H9 (cell line): ENCODE measurements at regions not wholly inside any gene's neighbourhood (a gene's known extent, or its start where the extent isn't known, plus 50 kb on each side); places are given as distances from the start of the nearest gene placed in this dataset.

Experiments used
- DNase-seq: peaks from one replicate; pipeline ENCODE4 v3.0.0-alpha.2; 2017
- H2AFZ ChIP-seq: one replicate; pipeline ENCODE4 v1.6.1; 2013; ENCODE audit warnings: mild to moderate bottlenecking, low read length, control low read depth, moderate library complexity
- H2AK5ac ChIP-seq: 2 replicates; pipeline ENCODE4 v1.6.1; 2013; ENCODE audit warnings: low read length, control low read depth, mixed read lengths; ENCODE audit not compliant: insufficient read length
- H2BK120ac ChIP-seq: one replicate; pipeline ENCODE4 v1.6.1; 2013; ENCODE audit warnings: low read depth, mild to moderate bottlenecking, low read length, control low read depth, inconsistent platforms; ENCODE audit not compliant: poor library complexity, severe bottlenecking
- H2BK12ac ChIP-seq: 2 replicates; pipeline ENCODE4 v1.6.1; 2013; ENCODE audit warnings: low read length, control low read depth, mixed read lengths, low read depth; ENCODE audit not compliant: insufficient read length
- H2BK15ac ChIP-seq: 2 replicates; pipeline ENCODE4 v1.6.1; 2013; ENCODE audit warnings: low read depth, low read length, control low read depth
- H2BK20ac ChIP-seq: one replicate; pipeline ENCODE4 v1.6.1; 2013; ENCODE audit warnings: low read depth, mild to moderate bottlenecking, low read length, control low read depth, inconsistent platforms; ENCODE audit not compliant: poor library complexity, severe bottlenecking
- H2BK5ac ChIP-seq: 2 replicates; pipeline ENCODE4 v1.6.1; 2013; ENCODE audit warnings: low read length, control low read depth, mixed read lengths; ENCODE audit not compliant: insufficient read length
- H3K14ac ChIP-seq: 2 replicates; pipeline ENCODE4 v1.6.1; 2013; ENCODE audit warnings: low read length, control low read depth; ENCODE audit not compliant: insufficient read depth
- H3K18ac ChIP-seq: 2 replicates; pipeline ENCODE4 v1.6.1; 2013; ENCODE audit warnings: low read depth, mild to moderate bottlenecking, mixed read lengths, low read length, control low read depth; ENCODE audit not compliant: insufficient read length
- H3K23ac ChIP-seq: 2 replicates; pipeline ENCODE4 v1.6.1; 2013; ENCODE audit warnings: low read length, control low read depth, mixed read lengths, low read depth; ENCODE audit not compliant: insufficient read length
- H3K23me2 ChIP-seq: 2 replicates; pipeline ENCODE4 v1.6.1; 2013; ENCODE audit warnings: low read depth, mild to moderate bottlenecking, mixed read lengths, low read length, control low read depth; ENCODE audit not compliant: insufficient read length, poor library complexity, severe bottlenecking
- H3K27ac ChIP-seq: 2 replicates; pipeline ENCODE4 v1.5.1; 2013; ENCODE audit warnings: low read length, control low read depth, mixed read lengths, low read depth; ENCODE audit not compliant: insufficient read length
- H3K27me3 ChIP-seq: 2 replicates; pipeline ENCODE4 v1.6.1; 2013; ENCODE audit warnings: low read length, control low read depth, inconsistent platforms; ENCODE audit not compliant: insufficient read depth
- H3K4ac ChIP-seq: 2 replicates; pipeline ENCODE4 v1.6.1; 2013; ENCODE audit warnings: low read depth, mild to moderate bottlenecking, control low read depth, inconsistent platforms, low read length, moderate library complexity
- H3K4me1 ChIP-seq: 2 replicates; pipeline ENCODE4 v1.6.1; 2013; ENCODE audit warnings: low read length, control low read depth, inconsistent platforms; ENCODE audit not compliant: insufficient read depth
- H3K4me2 ChIP-seq: 2 replicates; pipeline ENCODE4 v1.6.1; 2013; ENCODE audit warnings: low read length, control low read depth, mixed read lengths; ENCODE audit not compliant: insufficient read length, insufficient read depth
- H3K56ac ChIP-seq: 2 replicates; pipeline ENCODE4 v1.6.1; 2013; ENCODE audit warnings: low read depth, mild to moderate bottlenecking, mixed read lengths, low read length, control low read depth; ENCODE audit not compliant: insufficient read length
- H3K79me1 ChIP-seq: 2 replicates; pipeline ENCODE4 v1.6.1; 2013; ENCODE audit warnings: low read depth, mild to moderate bottlenecking, moderate library complexity, low read length, control low read depth, inconsistent platforms; ENCODE audit not compliant: insufficient read depth, poor library complexity, severe bottlenecking
- H3K79me2 ChIP-seq: 2 replicates; pipeline ENCODE4 v1.6.1; 2013; ENCODE audit warnings: low read length, control low read depth, inconsistent platforms; ENCODE audit not compliant: insufficient read depth
- H3K9ac ChIP-seq: 2 replicates; pipeline ENCODE4 v1.6.1; 2013; ENCODE audit warnings: low read length, control low read depth, mixed read lengths; ENCODE audit not compliant: insufficient read length; ENCODE audit errors: extremely low read depth
- H3K9me3 ChIP-seq: one replicate; pipeline ENCODE4 v1.6.1; 2013; ENCODE audit warnings: low read depth, low read length, inconsistent platforms; ENCODE audit not compliant: control insufficient read depth
- H3T11ph ChIP-seq: one replicate; pipeline ENCODE4 v1.6.1; 2013; ENCODE audit warnings: mild to moderate bottlenecking, low read length, control low read depth, inconsistent platforms
- H4K20me1 ChIP-seq: one replicate; pipeline ENCODE4 v1.6.1; 2013; ENCODE audit not compliant: control insufficient read depth, insufficient read length, insufficient read depth
- H4K5ac ChIP-seq: 2 replicates; pipeline ENCODE4 v1.6.1; 2013; ENCODE audit warnings: low read depth, mild to moderate bottlenecking, mixed read lengths, low read length, control low read depth; ENCODE audit not compliant: insufficient read length
- H4K8ac ChIP-seq: replicated peaks from 2 replicates; pipeline ENCODE4 v1.6.1; 2013; ENCODE audit warnings: low read length, control low read depth, mixed read lengths, low read depth; ENCODE audit not compliant: insufficient read length
- H4K91ac ChIP-seq: 2 replicates; pipeline ENCODE4 v1.6.1; 2013; ENCODE audit warnings: low read depth, mild to moderate bottlenecking, moderate library complexity, mixed read lengths, low read length, control low read depth; ENCODE audit not compliant: insufficient read length
- H3K27ac Mint-ChIP-seq, 3 experiments: 2 replicates in 2 of 3; 3 replicates in 1 of 3; pipeline ENCODE4 v1.8.0; 2020 to 2021; ENCODE audit warnings: mixed read lengths in 3 of 3, mild to moderate bottlenecking in 1 of 3, moderate library complexity in 1 of 3
- H3K27me3 Mint-ChIP-seq: 2 replicates; pipeline ENCODE4 v1.8.0; 2021; ENCODE audit warnings: low read depth, mild to moderate bottlenecking, moderate library complexity, mixed read lengths
- H3K36me3 Mint-ChIP-seq, 3 experiments: 2 replicates in 2 of 3; 3 replicates in 1 of 3; pipeline ENCODE4 v1.8.0; 2020 to 2021; ENCODE audit warnings: low read depth in 3 of 3, mixed read lengths in 3 of 3; ENCODE audit not compliant: insufficient read depth in 1 of 3
- H3K4me1 Mint-ChIP-seq, 2 experiments: 2 replicates each; pipeline ENCODE4 v1.8.0; 2020; ENCODE audit warnings: mixed read lengths in 2 of 2
- H3K4me3 Mint-ChIP-seq, 2 experiments: 2 replicates in 1 of 2; 3 replicates in 1 of 2; pipeline ENCODE4 v1.8.0; 2020 to 2021; ENCODE audit warnings: mild to moderate bottlenecking in 2 of 2, mixed read lengths in 2 of 2, moderate library complexity in 1 of 2
- H3K9me3 Mint-ChIP-seq, 2 experiments: 2 replicates in 1 of 2; 3 replicates in 1 of 2; pipeline ENCODE4 v1.8.0; 2020; ENCODE audit warnings: mild to moderate bottlenecking in 2 of 2, mixed read lengths in 2 of 2, moderate library complexity in 1 of 2
- WGBS: extraction: QIAGEN DNeasy Blood & Tissue Kit; methylation state at CpG from one replicate; pipeline ENCODE4 v1.1.7; 2013; ENCODE audit warnings: missing lambda C conversion rate, low lambda C conversion rate, mixed read lengths; ENCODE audit not compliant: insufficient read length; ENCODE audit errors: extremely low coverage; 5-methylcytosine and 5-hydroxymethylcytosine counted together
- TF ChIP-seq, protein P1 (sequence below): fragments of 200-600 bp; sonication (generic); conservative IDR thresholded peaks from 3 replicates; pipeline ENCODE4 v1.8.0; 2021; ENCODE audit warnings: antibody characterized with exemption, mild to moderate bottlenecking

GRCh38 chr9:73527521-73527920 is 375.9 kb downstream of the ANXA1 start:
- no CpG with 5 or more reads among the region's 1 CpG for WGBS

More at GRCh38 chr9:73527521-73527920, 375.9 kb downstream of the ANXA1 start:
- H3K79me2 ChIP-seq, result no peaks in the 10 kb centered on the region
- H3K27me3 Mint-ChIP-seq, result no peaks in the 10 kb centered on the region
- H2AFZ ChIP-seq, result no peak overlapping the region
- no peak overlapping the region for H4K91ac ChIP-seq
- DNase-seq, result no peak
- no peak overlapping the region for H3K9ac ChIP-seq
- H3K4ac ChIP-seq, result no peak overlapping the region
- TF ChIP-seq, protein P1, sequence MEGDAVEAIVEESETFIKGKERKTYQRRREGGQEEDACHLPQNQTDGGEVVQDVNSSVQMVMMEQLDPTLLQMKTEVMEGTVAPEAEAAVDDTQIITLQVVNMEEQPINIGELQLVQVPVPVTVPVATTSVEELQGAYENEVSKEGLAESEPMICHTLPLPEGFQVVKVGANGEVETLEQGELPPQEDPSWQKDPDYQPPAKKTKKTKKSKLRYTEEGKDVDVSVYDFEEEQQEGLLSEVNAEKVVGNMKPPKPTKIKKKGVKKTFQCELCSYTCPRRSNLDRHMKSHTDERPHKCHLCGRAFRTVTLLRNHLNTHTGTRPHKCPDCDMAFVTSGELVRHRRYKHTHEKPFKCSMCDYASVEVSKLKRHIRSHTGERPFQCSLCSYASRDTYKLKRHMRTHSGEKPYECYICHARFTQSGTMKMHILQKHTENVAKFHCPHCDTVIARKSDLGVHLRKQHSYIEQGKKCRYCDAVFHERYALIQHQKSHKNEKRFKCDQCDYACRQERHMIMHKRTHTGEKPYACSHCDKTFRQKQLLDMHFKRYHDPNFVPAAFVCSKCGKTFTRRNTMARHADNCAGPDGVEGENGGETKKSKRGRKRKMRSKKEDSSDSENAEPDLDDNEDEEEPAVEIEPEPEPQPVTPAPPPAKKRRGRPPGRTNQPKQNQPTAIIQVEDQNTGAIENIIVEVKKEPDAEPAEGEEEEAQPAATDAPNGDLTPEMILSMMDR, result no peak
- no peak overlapping the region for H4K8ac ChIP-seq
- H3T11ph ChIP-seq, result no peak overlapping the region
- H3K4me3 Mint-ChIP-seq, result no peak overlapping the region
- no peak overlapping the region for H3K18ac ChIP-seq
- no peak overlapping the region for H3K27ac ChIP-seq
- no peak overlapping the region for H3K23ac ChIP-seq
- H3K56ac ChIP-seq, result no peak overlapping the region
- no peaks in the 10 kb centered on the region for H3K9me3 ChIP-seq
- peaks cover 19 to 21% of the 10 kb centered on the region in 2 experiments for H3K4me1 Mint-ChIP-seq
- no peak overlapping the region for H3K14ac ChIP-seq
- no peak overlapping the region for H2AK5ac ChIP-seq
- peaks cover 0 to 2% of the 10 kb centered on the region in 2 experiments; a peak in 4 of 5 replicates for H3K9me3 Mint-ChIP-seq
- H3K4me1 ChIP-seq, result no peaks in the 10 kb centered on the region
- no peaks in the 10 kb centered on the region for H3K23me2 ChIP-seq
- H2BK120ac ChIP-seq, result no peak overlapping the region
- no peak overlapping the region for H4K5ac ChIP-seq
- H3K4me2 ChIP-seq, result no peak overlapping the region
- H2BK12ac ChIP-seq, result no peak overlapping the region
- H3K36me3 Mint-ChIP-seq, result no peaks in the 10 kb centered on the region; a peak in 1 of 7 replicates
- no peak overlapping the region for H2BK20ac ChIP-seq
- no peaks in the 10 kb centered on the region for H4K20me1 ChIP-seq
- H2BK15ac ChIP-seq, result no peak overlapping the region
- H3K27me3 ChIP-seq, result no peaks in the 10 kb centered on the region
- no peaks in the 10 kb centered on the region for H3K79me1 ChIP-seq
- no peak overlapping the region; a peak in 1 of 7 replicates for H3K27ac Mint-ChIP-seq
- no peak overlapping the region for H2BK5ac ChIP-seq
